ENCODE measurements at regions not wholly inside any gene's neighbourhood (a gene's known extent, or its start where the extent isn't known, plus 50 kb on each side); places are given as distances from the start of the nearest gene placed in this dataset.

- no peak for TF ChIP-seq POLR2A (IDR thresholded peaks at IDR 0.05; ENCODE audit: low read depth, low read length)
- no peak for TF ChIP-seq POLR2AphosphoS5 (IDR thresholded peaks at IDR 0.05; ENCODE audit: low read depth, low read length)
Measured at GRCh38 chr13:76600081-76600480, 286.1 kb downstream of the KCTD12 start.
